ENCODE measurements at regions not wholly inside any gene's neighbourhood (a gene's known extent, or its start where the extent isn't known, plus 50 kb on each side); places are given as distances from the start of the nearest gene placed in this dataset.
"Not testable (repeated sequence)": the region's sequence is repeated elsewhere in the genome, so short reads cannot be mapped to it uniquely, and the experiment has no call there.

GRCh38 chr6:122280105-122281021, 119.1 kb upstream of the HSF2 start:
- H3K4me1 ChIP-seq; in situ Hi-C loops (cut with MboI; ENCODE audit: low sequenced_read_pairs); H3K27me3 ChIP-seq (ENCODE audit: low read depth); DNase-seq (ENCODE audit: low spot score in 2 of 2); H3K4me3 ChIP-seq; H3K9me3 ChIP-seq; H3K36me3 ChIP-seq (replicated peaks): not testable (repeated sequence)

- no peaks in the 10 kb centered on the region for H3K4me1 ChIP-seq
- no peaks in the 10 kb centered on the region for H3K27me3 ChIP-seq (ENCODE audit: low read depth)
- H3K9me3 ChIP-seq = no peaks in the 10 kb centered on the region
- in situ Hi-C loops (cut with MboI; ENCODE audit: low sequenced_read_pairs) = no loop called here
- no peak overlapping the region for H3K4me3 ChIP-seq
- no peak for DNase-seq (ENCODE audit: low spot score in 2 of 2)
- no peaks in the 10 kb centered on the region for H3K36me3 ChIP-seq (replicated peaks)
These were observed 115.6 kb upstream of the HSF2 start for GRCh38 chr6:122283884-122284283.

- DNase-seq (ENCODE audit: low spot score in 2 of 2) = no peak
- no peaks in the 10 kb centered on the region for H3K27me3 ChIP-seq (ENCODE audit: low read depth)
- H3K36me3 ChIP-seq (replicated peaks) = no peaks in the 10 kb centered on the region
- in situ Hi-C loops (cut with MboI; ENCODE audit: low sequenced_read_pairs) = no loop called here
- H3K4me1 ChIP-seq = no peaks in the 10 kb centered on the region
- H3K9me3 ChIP-seq = no peaks in the 10 kb centered on the region
- no peak overlapping the region for H3K4me3 ChIP-seq
These were observed 114.6 kb upstream of the HSF2 start for GRCh38 chr6:122284848-122285247.

GRCh38 chr6:122285292-122285913, 114.0 kb upstream of the HSF2 start:
- H3K36me3 ChIP-seq (replicated peaks) = no peaks in the 10 kb centered on the region
- no peaks in the 10 kb centered on the region for H3K9me3 ChIP-seq
- H3K4me3 ChIP-seq = no peak overlapping the region
- H3K4me1 ChIP-seq = no peaks in the 10 kb centered on the region
- in situ Hi-C loops (cut with MboI; ENCODE audit: low sequenced_read_pairs) = no loop called here
- no peak for DNase-seq (ENCODE audit: low spot score in 2 of 2)
- H3K27me3 ChIP-seq (ENCODE audit: low read depth) = no peaks in the 10 kb centered on the region

GRCh38 chr6:122286512-122286911, 112.9 kb upstream of the HSF2 start:
- no peak for DNase-seq (ENCODE audit: low spot score in 2 of 2)
- in situ Hi-C loops (cut with MboI; ENCODE audit: low sequenced_read_pairs) = no loop called here
- Histone ChIP-seq H3K4me3 (no peak overlapping the region), H3K9me3 (no peaks in the 10 kb centered on the region), H3K27me3 (ENCODE audit: low read depth) (no peaks in the 10 kb centered on the region), H3K36me3 (replicated peaks) (no peaks in the 10 kb centered on the region), H3K4me1 (no peaks in the 10 kb centered on the region)

GRCh38 chr6:122289762-122290539, 109.5 kb upstream of the HSF2 start:
- in situ Hi-C loops (cut with MboI; ENCODE audit: low sequenced_read_pairs) = no loop called here
- H3K4me3 ChIP-seq = no peak overlapping the region
- no peaks in the 10 kb centered on the region for H3K27me3 ChIP-seq (ENCODE audit: low read depth)
- no peak for DNase-seq (ENCODE audit: low spot score in 2 of 2)
- no peaks in the 10 kb centered on the region for H3K9me3 ChIP-seq
- H3K4me1 ChIP-seq = no peaks in the 10 kb centered on the region
- H3K36me3 ChIP-seq (replicated peaks) = no peaks in the 10 kb centered on the region

- no peak for DNase-seq (ENCODE audit: low spot score in 2 of 2)
- in situ Hi-C loops (cut with MboI; ENCODE audit: low sequenced_read_pairs) = no loop called here
- H3K9me3 ChIP-seq = no peaks in the 10 kb centered on the region
- H3K27me3 ChIP-seq (ENCODE audit: low read depth) = no peaks in the 10 kb centered on the region
- H3K36me3 ChIP-seq (replicated peaks) = no peaks in the 10 kb centered on the region
- no peak overlapping the region for H3K4me3 ChIP-seq
- no peaks in the 10 kb centered on the region for H3K4me1 ChIP-seq
These were observed 102.4 kb upstream of the HSF2 start for GRCh38 chr6:122297010-122297409.

- Histone ChIP-seq H3K36me3 (replicated peaks) (no peaks in the 10 kb centered on the region), H3K9me3 (no peaks in the 10 kb centered on the region), H3K4me3 (no peak overlapping the region), H3K27me3 (ENCODE audit: low read depth) (no peaks in the 10 kb centered on the region), H3K4me1 (no peaks in the 10 kb centered on the region)
- no peak for DNase-seq (ENCODE audit: low spot score in 2 of 2)
- in situ Hi-C loops (cut with MboI; ENCODE audit: low sequenced_read_pairs) = no loop called here
These were observed 97.4 kb upstream of the HSF2 start for GRCh38 chr6:122302067-122302466.

- Histone ChIP-seq H3K36me3 (replicated peaks) (no peaks in the 10 kb centered on the region), H3K9me3 (no peaks in the 10 kb centered on the region), H3K27me3 (ENCODE audit: low read depth) (no peaks in the 10 kb centered on the region), H3K4me1 (no peaks in the 10 kb centered on the region), H3K4me3 (no peak overlapping the region)
- in situ Hi-C loops (cut with MboI; ENCODE audit: low sequenced_read_pairs) = no loop called here
- no peak for DNase-seq (ENCODE audit: low spot score in 2 of 2)
These were observed 91.9 kb upstream of the HSF2 start for GRCh38 chr6:122307577-122307976.

GRCh38 chr6:122308074-122308473, 91.4 kb upstream of the HSF2 start:
- DNase-seq (ENCODE audit: low spot score in 2 of 2) = no peak
- H3K4me3 ChIP-seq = no peak overlapping the region
- H3K4me1 ChIP-seq = no peaks in the 10 kb centered on the region
- H3K27me3 ChIP-seq (ENCODE audit: low read depth) = no peaks in the 10 kb centered on the region
- H3K9me3 ChIP-seq = no peaks in the 10 kb centered on the region
- H3K36me3 ChIP-seq (replicated peaks) = no peaks in the 10 kb centered on the region
- in situ Hi-C loops (cut with MboI; ENCODE audit: low sequenced_read_pairs) = no loop called here

- H3K4me1 ChIP-seq = no peaks in the 10 kb centered on the region; the same call in 1 of the 2 replicates
- H3K36me3 ChIP-seq (replicated peaks) = no peaks in the 10 kb centered on the region
- in situ Hi-C loops (cut with MboI; ENCODE audit: low sequenced_read_pairs) = no loop called here
- no peak overlapping the region for H3K4me3 ChIP-seq
- DNase-seq (ENCODE audit: low spot score in 2 of 2) = no peak
- no peaks in the 10 kb centered on the region for H3K27me3 ChIP-seq (ENCODE audit: low read depth)
- no peaks in the 10 kb centered on the region for H3K9me3 ChIP-seq
These were observed 83.6 kb upstream of the HSF2 start for GRCh38 chr6:122315842-122316241.

GRCh38 chr6:122322824-122323223, 76.6 kb upstream of the HSF2 start:
- no peaks in the 10 kb centered on the region for H3K36me3 ChIP-seq (replicated peaks)
- H3K4me3 ChIP-seq = no peak overlapping the region
- no peaks in the 10 kb centered on the region for H3K9me3 ChIP-seq
- H3K27me3 ChIP-seq (ENCODE audit: low read depth) = no peaks in the 10 kb centered on the region
- no peaks in the 10 kb centered on the region; the same call in 1 of the 2 replicates for H3K4me1 ChIP-seq
- in situ Hi-C loops (cut with MboI; ENCODE audit: low sequenced_read_pairs) = no loop called here
- no peak for DNase-seq (ENCODE audit: low spot score in 2 of 2)

GRCh38 chr6:122323361-122323760, 76.1 kb upstream of the HSF2 start:
- no peak overlapping the region for H3K4me3 ChIP-seq
- no peaks in the 10 kb centered on the region for H3K27me3 ChIP-seq (ENCODE audit: low read depth)
- no peaks in the 10 kb centered on the region for H3K9me3 ChIP-seq
- DNase-seq (ENCODE audit: low spot score in 2 of 2) = no peak
- in situ Hi-C loops (cut with MboI; ENCODE audit: low sequenced_read_pairs) = no loop called here
- no peaks in the 10 kb centered on the region for H3K36me3 ChIP-seq (replicated peaks)
- no peaks in the 10 kb centered on the region; the same call in 1 of the 2 replicates for H3K4me1 ChIP-seq

- DNase-seq (ENCODE audit: low spot score in 2 of 2) = no peak
- no peaks in the 10 kb centered on the region for H3K9me3 ChIP-seq
- in situ Hi-C loops (cut with MboI; ENCODE audit: low sequenced_read_pairs) = no loop called here
- no peaks in the 10 kb centered on the region for H3K36me3 ChIP-seq (replicated peaks)
- no peaks in the 10 kb centered on the region for H3K27me3 ChIP-seq (ENCODE audit: low read depth)
- no peak overlapping the region for H3K4me3 ChIP-seq
- no peaks in the 10 kb centered on the region for H3K4me1 ChIP-seq
These were observed 69.1 kb upstream of the HSF2 start for GRCh38 chr6:122330315-122330714.

Data from HAP-1 (cell line).